HT-29 (cell line): ENCODE measurements at regions not wholly inside any gene's neighbourhood (a gene's known extent, or its start where the extent isn't known, plus 50 kb on each side); places are given as distances from the start of the nearest gene placed in this dataset.
"Not testable (repeated sequence)": the region's sequence is repeated elsewhere in the genome, so short reads cannot be mapped to it uniquely, and the experiment has no call there.

Experiments
- DNase-seq: peaks from one replicate; pipeline ENCODE4 v3.0.0-alpha.2; 2015; ENCODE audit warnings: low spot score

GRCh38 chr4:169894767-169895166, 131.4 kb downstream of the MFAP3L start:
- not testable (repeated sequence) for DNase-seq

GRCh38 chr4:169885893-169886292, 128.1 kb upstream of the HPF1 start:
- no peak for DNase-seq

- no peak for DNase-seq
Measured at GRCh38 chr4:169881769-169882168, 124.0 kb upstream of the HPF1 start.

GRCh38 chr4:169870507-169870906, 112.8 kb upstream of the HPF1 start:
- no peak for DNase-seq

GRCh38 chr4:169869490-169869889, 111.7 kb upstream of the HPF1 start:
- no peak for DNase-seq

GRCh38 chr4:169861593-169861992, 103.8 kb upstream of the HPF1 start:
- peak; percentile 39 for DNase-seq

- DNase-seq: no peak
Measured at GRCh38 chr4:169859366-169860216, 101.8 kb upstream of the HPF1 start.

- no peak for DNase-seq
Measured at GRCh38 chr4:169854090-169854489, 96.3 kb upstream of the HPF1 start.

- DNase-seq: no peak
Measured at GRCh38 chr4:169852481-169852880, 94.7 kb upstream of the HPF1 start.

- no peak for DNase-seq
Measured at GRCh38 chr4:169851750-169852149, 94.0 kb upstream of the HPF1 start.

- no peak for DNase-seq
Measured at GRCh38 chr4:169849456-169849855, 91.7 kb upstream of the HPF1 start.

- DNase-seq: no peak
Measured at GRCh38 chr4:169848018-169848417, 90.3 kb upstream of the HPF1 start.

- no peak for DNase-seq
Measured at GRCh38 chr4:169847171-169847570, 89.4 kb upstream of the HPF1 start.

GRCh38 chr4:169846396-169846795, 88.7 kb upstream of the HPF1 start:
- DNase-seq: no peak

- no peak for DNase-seq
Measured at GRCh38 chr4:169841776-169842175, 84.0 kb upstream of the HPF1 start.

- no peak for DNase-seq
Measured at GRCh38 chr4:169840554-169840953, 82.8 kb upstream of the HPF1 start.

GRCh38 chr4:169828329-169828728, 70.6 kb upstream of the HPF1 start:
- not testable (repeated sequence) for DNase-seq

GRCh38 chr4:169826634-169827187, 69.0 kb upstream of the HPF1 start:
- no peak for DNase-seq

- peak; percentile 48 for DNase-seq
Measured at GRCh38 chr4:169823685-169824084, 65.9 kb upstream of the HPF1 start.

GRCh38 chr4:169821402-169821801, 63.7 kb upstream of the HPF1 start:
- DNase-seq: no peak

- no peak for DNase-seq
Measured at GRCh38 chr4:169818063-169818679, 60.4 kb upstream of the HPF1 start.

- peak; percentile 3 for DNase-seq
Measured at GRCh38 chr4:169815606-169816005, 57.9 kb upstream of the HPF1 start.

GRCh38 chr4:169811476-169811875, 53.7 kb upstream of the HPF1 start:
- DNase-seq: no peak
